GM23248 (cell line): ENCODE measurements at regions not wholly inside any gene's neighbourhood (a gene's known extent, or its start where the extent isn't known, plus 50 kb on each side); places are given as distances from the start of the nearest gene placed in this dataset.

ENCODE experiments used
- DNase-seq: peaks from one replicate; pipeline ENCODE4 v3.0.0-alpha.2; 2015
- H2AFZ ChIP-seq: fragments of 200-600 bp; sonication (generic); 2 replicates; pipeline ENCODE4 v1.6.1; 2016; ENCODE audit warnings: antibody characterized with exemption
- H3F3A ChIP-seq: fragments of 200-600 bp; sonication (generic); 2 replicates; pipeline ENCODE4 v1.6.1; 2016; ENCODE audit warnings: mild to moderate bottlenecking, antibody characterized with exemption, mixed run types; ENCODE audit not compliant: insufficient read depth
- H3K27ac ChIP-seq: fragments of 200-600 bp; sonication (generic); 2 replicates; pipeline ENCODE4 v1.5.1; 2016; ENCODE audit warnings: mild to moderate bottlenecking
- H3K27me3 ChIP-seq: fragments of 200-600 bp; sonication (generic); replicated peaks from 2 replicates; pipeline ENCODE4 v1.6.1; 2016; ENCODE audit warnings: mild to moderate bottlenecking; ENCODE audit not compliant: insufficient read depth
- H3K36me3 ChIP-seq: fragments of 200-600 bp; sonication (generic); 2 replicates; pipeline ENCODE4 v1.6.1; 2016; ENCODE audit warnings: low read depth, mild to moderate bottlenecking
- H3K4me1 ChIP-seq: fragments of 200-600 bp; sonication (generic); 2 replicates; pipeline ENCODE4 v1.6.1; 2016; ENCODE audit warnings: mild to moderate bottlenecking; ENCODE audit not compliant: insufficient read depth
- H3K4me2 ChIP-seq: fragments of 200-600 bp; sonication (generic); one replicate; pipeline ENCODE4 v1.6.1; 2016; ENCODE audit warnings: mild to moderate bottlenecking; ENCODE audit not compliant: unreplicated experiment
- H3K4me3 ChIP-seq: fragments of 200-600 bp; sonication (generic); 2 replicates; pipeline ENCODE4 v1.5.1; 2016; ENCODE audit warnings: mild to moderate bottlenecking
- H3K79me2 ChIP-seq: fragments of 200-600 bp; sonication (generic); 2 replicates; pipeline ENCODE4 v1.6.1; 2016; ENCODE audit warnings: mild to moderate bottlenecking; ENCODE audit not compliant: insufficient read depth
- H3K9ac ChIP-seq: fragments of 200-600 bp; sonication (generic); 2 replicates; pipeline ENCODE4 v1.6.1; 2016; ENCODE audit warnings: mild to moderate bottlenecking
- H3K9me2 ChIP-seq: fragments of 200-600 bp; sonication (generic); 2 replicates; pipeline ENCODE4 v1.6.1; 2016; ENCODE audit warnings: mixed run types, mild to moderate bottlenecking, moderate library complexity; ENCODE audit not compliant: insufficient read depth
- H3K9me3 ChIP-seq: fragments of 200-600 bp; sonication (generic); one replicate; pipeline ENCODE4 v1.6.1; 2017; ENCODE audit warnings: low read depth
- H4K20me1 ChIP-seq: fragments of 200-600 bp; sonication (generic); 2 replicates; pipeline ENCODE4 v1.6.0; 2016; ENCODE audit not compliant: insufficient read depth
- EZH2 ChIP-seq: fragments of 200-600 bp; sonication (generic); IDR thresholded peaks from 2 replicates; pipeline ENCODE4 v1.6.1; 2018; ENCODE audit warnings: antibody characterized with exemption, mild to moderate bottlenecking; ENCODE audit not compliant: insufficient read depth, poor library complexity, severe bottlenecking
- EZH2phosphoT487 ChIP-seq: fragments of 200-600 bp; sonication (generic); IDR thresholded peaks from 2 replicates; pipeline ENCODE4 v1.6.1; 2018; ENCODE audit warnings: antibody characterized with exemption, moderate library complexity, mild to moderate bottlenecking, low read depth; ENCODE audit not compliant: insufficient read depth
- WGBS, 2 experiments: methylation state at CpG; one replicate each; pipeline ENCODE4 v1.1.6; 2015 to 2017; ENCODE audit warnings: low lambda C conversion rate in 2 of 2, low coverage in 1 of 2; ENCODE audit errors: missing lambda C conversion rate in 2 of 2; 5-methylcytosine and 5-hydroxymethylcytosine counted together
- in situ Hi-C: fragments of 300-500 bp; cut with MboI; formaldehyde crosslinking; loops from 2 replicates; pipeline ENCODE4 v1.15.0; 2020

- 86 to 89% methylated on average over 5 of the region's 5 CpGs for WGBS, 2 experiments
- no peak overlapping the region for H3K9ac ChIP-seq
- no peak overlapping the region for H2AFZ ChIP-seq
- no peak overlapping the region for H3K4me2 ChIP-seq
- H3K79me2 ChIP-seq: no peaks in the 10 kb centered on the region
- H3K9me3 ChIP-seq: no peaks in the 10 kb centered on the region
- no peak for TF ChIP-seq EZH2
- H4K20me1 ChIP-seq: no peaks in the 10 kb centered on the region
- H3K4me1 ChIP-seq: no peaks in the 10 kb centered on the region
- no peak overlapping the region for H3K4me3 ChIP-seq
- no peak for DNase-seq
- in situ Hi-C loops: no loop called here
- no peaks in the 10 kb centered on the region; the same call in none of the 2 replicates for H3K27me3 ChIP-seq
- H3K9me2 ChIP-seq: no peaks in the 10 kb centered on the region
- H3K36me3 ChIP-seq: no peaks in the 10 kb centered on the region
- H3K27ac ChIP-seq: no peak overlapping the region
- H3F3A ChIP-seq: no peaks in the 10 kb centered on the region
These were observed 64.8 kb downstream of the FAM43A start for GRCh38 chr3:194750491-194750828.

GRCh38 chr3:194755671-194756459 is 70.2 kb downstream of the FAM43A start:
- peaks cover 38% of the 10 kb centered on the region for H3K27me3 ChIP-seq
- no peak for DNase-seq
- H3K4me1 ChIP-seq: no peaks in the 10 kb centered on the region
- no peak overlapping the region for H3K4me3 ChIP-seq
- no peaks in the 10 kb centered on the region for H3F3A ChIP-seq
- no peaks in the 10 kb centered on the region for H3K9me3 ChIP-seq
- H4K20me1 ChIP-seq: no peaks in the 10 kb centered on the region
- TF ChIP-seq EZH2phosphoT487: no peak
- no peak for TF ChIP-seq EZH2
- H2AFZ ChIP-seq: no peak overlapping the region
- no peak overlapping the region for H3K4me2 ChIP-seq
- no peaks in the 10 kb centered on the region for H3K79me2 ChIP-seq
- no peak overlapping the region for H3K27ac ChIP-seq
- no peaks in the 10 kb centered on the region for H3K9me2 ChIP-seq
- in situ Hi-C loops: no loop called here
- no peaks in the 10 kb centered on the region for H3K36me3 ChIP-seq
- H3K9ac ChIP-seq: no peak overlapping the region
- 75 to 80% methylated on average over 28 to 29 of the region's 29 CpGs for WGBS, 2 experiments

GRCh38 chr3:194756460-194756779 is 70.7 kb downstream of the FAM43A start:
- Histone ChIP-seq H3F3A (no peaks in the 10 kb centered on the region), H3K27me3 (peaks cover 44% of the 10 kb centered on the region), H3K4me3 (no peak overlapping the region), H3K9me3 (no peaks in the 10 kb centered on the region), H3K4me1 (no peaks in the 10 kb centered on the region), H3K9me2 (no peaks in the 10 kb centered on the region), H3K4me2 (no peak overlapping the region), H3K79me2 (no peaks in the 10 kb centered on the region), H2AFZ (no peak overlapping the region), H3K9ac (no peak overlapping the region), H3K36me3 (no peaks in the 10 kb centered on the region), H4K20me1 (no peaks in the 10 kb centered on the region), H3K27ac (no peak overlapping the region)
- in situ Hi-C loops: no loop called here
- WGBS, 2 experiments: 66 to 72% methylated on average over 4 of the region's 4 CpGs
- TF ChIP-seq EZH2phosphoT487 (no peak), EZH2 (no peak)
- DNase-seq: no peak

- H3K36me3 ChIP-seq: no peaks in the 10 kb centered on the region
- no peaks in the 10 kb centered on the region for H3K9me3 ChIP-seq
- TF ChIP-seq EZH2 (no peak), EZH2phosphoT487 (no peak)
- no peak overlapping the region for H3K27ac ChIP-seq
- no peak overlapping the region for H2AFZ ChIP-seq
- no peaks in the 10 kb centered on the region for H4K20me1 ChIP-seq
- 6 to 9% methylated on average over 8 to 10 of the region's 10 CpGs for WGBS, 2 experiments
- no peak overlapping the region for H3K4me3 ChIP-seq
- H3K4me1 ChIP-seq: no peaks in the 10 kb centered on the region
- DNase-seq: no peak
- no peaks in the 10 kb centered on the region for H3K9me2 ChIP-seq
- peaks cover 47% of the 10 kb centered on the region for H3K27me3 ChIP-seq
- no peaks in the 10 kb centered on the region for H3K79me2 ChIP-seq
- H3K4me2 ChIP-seq: no peak overlapping the region
- no peak overlapping the region for H3K9ac ChIP-seq
- no peaks in the 10 kb centered on the region for H3F3A ChIP-seq
- in situ Hi-C loops: no loop called here
These were observed 71.2 kb downstream of the FAM43A start for GRCh38 chr3:194756791-194757325.
